Transverse colon (tissue), 4 donors: ENCODE measurements at regions not wholly inside any gene's neighbourhood (a gene's known extent, or its start where the extent isn't known, plus 50 kb on each side); places are given as distances from the start of the nearest gene placed in this dataset.

ENCODE experiments used
- DNase-seq: peaks from one replicate; pipeline ENCODE4 v3.0.0-alpha.2; 2019
- H3K27ac ChIP-seq, 4 donors: fragments of 200-600 bp; sonication (generic); 2 replicates each; pipeline ENCODE4 v1.5.1; 2016 to 2018; ENCODE audit warnings: inconsistent platforms in 4 of 4
- H3K27me3 ChIP-seq: fragments of 200-600 bp; sonication (generic); 2 replicates; pipeline ENCODE4 v1.5.1; 2017; ENCODE audit warnings: inconsistent platforms
- H3K36me3 ChIP-seq, 4 donors: fragments of 200-600 bp; sonication (generic); 2 replicates each; pipeline ENCODE4 v1.5.1; 2017 to 2019; ENCODE audit warnings: inconsistent platforms in 4 of 4
- H3K4me1 ChIP-seq, 4 donors: fragments of 200-600 bp; sonication (generic); 2 replicates each; pipeline ENCODE4 v1.5.1; 2017 to 2020; ENCODE audit warnings: inconsistent platforms in 4 of 4
- H3K4me3 ChIP-seq, 4 donors: fragments of 200-600 bp; sonication (generic); 1 replicate in 1 of 4; 2 replicates in 3 of 4; pipeline versions ENCODE4 v1.5.1 to v1.6.1; 2017 to 2019; ENCODE audit warnings: inconsistent platforms in 4 of 4
- H3K9me3 ChIP-seq, 2 donors: fragments of 200-600 bp; sonication (generic); 2 replicates each; pipeline ENCODE4 v1.5.1; 2017 to 2019; ENCODE audit warnings: inconsistent platforms in 2 of 2
- EP300 ChIP-seq: sonication (generic); formaldehyde crosslinking; IDR thresholded peaks from one replicate; pipeline ENCODE4 v1.6.1; 2017; ENCODE audit warnings: antibody characterized with exemption, low read depth
- POLR2A ChIP-seq: fragments of 450-650 bp; IDR thresholded peaks from one replicate; pipeline ENCODE4 v1.6.1; 2016; ENCODE audit warnings: antibody characterized with exemption, mild to moderate bottlenecking, moderate library complexity
- POLR2AphosphoS5 ChIP-seq, 3 donors: sonication (generic); formaldehyde crosslinking; IDR thresholded peaks; one replicate each; pipeline ENCODE4 v1.6.1; 2016; ENCODE audit warnings: antibody characterized with exemption in 3 of 3
- WGBS, 2 donors: methylation state at CpG; one replicate each; pipeline ENCODE4 v1.1.5; 2018; ENCODE audit warnings: low coverage in 1 of 2; 5-methylcytosine and 5-hydroxymethylcytosine counted together
- in situ Hi-C, 4 donors: fragments of 200-750 bp; cut with MboI; loops; one replicate each; pipeline versions ENCODE4 v1.15.0 to v1.15.1; 2017; ENCODE audit warnings: low sequenced_read_pairs in 3 of 4, low pct_ligation_motif_present in 1 of 4, low pct_unique_long_range_greater_than_20kb in 1 of 4
- intact Hi-C: fragments of 100-400 bp; cut with DNase I; formaldehyde crosslinking; loops from one replicate; pipeline ENCODE4 v1.15.1; 2023; ENCODE audit warnings: low total_unique reads
- TF ChIP-seq, protein P1 (sequence below), 5 experiments: fragments of 200-600 bp in 3 of 5; fragments of 450-650 bp in 2 of 5; sonication (generic) in 3 of 5; IDR thresholded peaks; 1 replicate in 2 of 5; 2 replicates in 3 of 5; pipeline ENCODE4 v1.5.1; 2016 to 2017; ENCODE audit warnings: antibody characterized with exemption in 5 of 5, inconsistent platforms in 3 of 5, mild to moderate bottlenecking in 2 of 5, moderate library complexity in 1 of 5

DNA sequence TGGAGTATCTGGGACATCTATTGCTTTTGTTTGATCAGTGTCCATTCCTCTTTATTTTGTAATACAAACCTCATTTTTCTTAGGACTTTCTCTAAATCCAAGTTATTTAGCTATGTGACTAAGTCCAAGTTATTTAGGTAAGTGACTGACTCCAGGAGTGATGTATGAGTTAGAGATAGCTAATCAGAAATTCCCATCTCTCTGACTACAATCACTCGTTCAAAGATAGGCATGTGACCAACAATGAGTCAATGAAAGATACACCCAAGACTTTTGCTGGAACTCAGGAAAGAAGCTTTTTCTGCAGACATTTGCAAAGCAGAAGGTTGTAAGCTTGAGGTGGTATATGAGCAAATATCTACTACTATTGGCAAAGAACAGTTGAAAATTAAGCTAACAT is 72.5 kb upstream of the KCNIP4 start:
- 45 to 88% methylated on average over 1 of the region's 1 CpG for WGBS, 2 donors
- H3K27ac ChIP-seq = no peak overlapping the region

GRCh38 chr4:22020129-22020528 is 71.6 kb upstream of the KCNIP4 start:
- H3K4me3 ChIP-seq = no peak overlapping the region
- H3K27me3 ChIP-seq = no peaks in the 10 kb centered on the region
- intact Hi-C loops (no loop called here), in situ Hi-C loops (no loop called here)
- TF ChIP-seq, protein P1, sequence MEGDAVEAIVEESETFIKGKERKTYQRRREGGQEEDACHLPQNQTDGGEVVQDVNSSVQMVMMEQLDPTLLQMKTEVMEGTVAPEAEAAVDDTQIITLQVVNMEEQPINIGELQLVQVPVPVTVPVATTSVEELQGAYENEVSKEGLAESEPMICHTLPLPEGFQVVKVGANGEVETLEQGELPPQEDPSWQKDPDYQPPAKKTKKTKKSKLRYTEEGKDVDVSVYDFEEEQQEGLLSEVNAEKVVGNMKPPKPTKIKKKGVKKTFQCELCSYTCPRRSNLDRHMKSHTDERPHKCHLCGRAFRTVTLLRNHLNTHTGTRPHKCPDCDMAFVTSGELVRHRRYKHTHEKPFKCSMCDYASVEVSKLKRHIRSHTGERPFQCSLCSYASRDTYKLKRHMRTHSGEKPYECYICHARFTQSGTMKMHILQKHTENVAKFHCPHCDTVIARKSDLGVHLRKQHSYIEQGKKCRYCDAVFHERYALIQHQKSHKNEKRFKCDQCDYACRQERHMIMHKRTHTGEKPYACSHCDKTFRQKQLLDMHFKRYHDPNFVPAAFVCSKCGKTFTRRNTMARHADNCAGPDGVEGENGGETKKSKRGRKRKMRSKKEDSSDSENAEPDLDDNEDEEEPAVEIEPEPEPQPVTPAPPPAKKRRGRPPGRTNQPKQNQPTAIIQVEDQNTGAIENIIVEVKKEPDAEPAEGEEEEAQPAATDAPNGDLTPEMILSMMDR (IDR thresholded peaks at IDR 0.05) = no peak
- TF ChIP-seq POLR2A (no peak), POLR2AphosphoS5 (IDR thresholded peaks at IDR 0.05) (no peak), EP300 (no peak)
- H3K27ac ChIP-seq = no peak overlapping the region
- no peaks in the 10 kb centered on the region for H3K4me1 ChIP-seq
- no peaks in the 10 kb centered on the region for H3K9me3 ChIP-seq
- H3K36me3 ChIP-seq = no peaks in the 10 kb centered on the region
- DNase-seq = no peak

More for the DNA sequence above, 72.5 kb upstream of the KCNIP4 start:
- DNase-seq = no peak
- H3K36me3 ChIP-seq = no peaks in the 10 kb centered on the region
- H3K4me1 ChIP-seq = no peaks in the 10 kb centered on the region
- H3K4me3 ChIP-seq = no peak overlapping the region
- no peaks in the 10 kb centered on the region for H3K9me3 ChIP-seq
- intact Hi-C loops = no loop called here
- in situ Hi-C loops = no loop called here
- TF ChIP-seq, protein P1 (IDR thresholded peaks at IDR 0.05) = no peak
- no peak for TF ChIP-seq POLR2A
- TF ChIP-seq POLR2AphosphoS5 (IDR thresholded peaks at IDR 0.05) = no peak
- no peak for TF ChIP-seq EP300
- H3K27me3 ChIP-seq = no peaks in the 10 kb centered on the region

DNA sequence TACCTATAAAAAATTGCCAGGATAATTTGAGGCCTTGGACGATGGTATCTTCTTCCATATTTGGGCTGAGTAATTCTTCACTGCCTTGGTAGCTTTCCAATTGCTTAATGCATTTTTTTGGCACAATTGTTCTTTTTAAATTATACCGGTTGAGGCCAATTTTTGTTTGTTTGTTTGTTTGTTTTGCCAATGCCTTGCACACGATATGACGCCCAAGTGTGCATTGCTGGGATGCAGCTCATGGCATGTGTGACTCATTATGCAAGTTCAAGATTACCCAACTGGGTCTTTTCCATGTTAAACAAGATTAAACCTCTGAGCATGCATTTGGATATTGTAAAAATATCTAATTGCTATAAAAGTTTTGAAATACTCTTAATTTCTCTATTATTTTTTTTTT is 71.1 kb upstream of the KCNIP4 start:
- Histone ChIP-seq H3K9me3 (no peaks in the 10 kb centered on the region), H3K27ac (no peak overlapping the region), H3K4me1 (no peaks in the 10 kb centered on the region), H3K27me3 (no peaks in the 10 kb centered on the region), H3K4me3 (no peak overlapping the region), H3K36me3 (no peaks in the 10 kb centered on the region)
- no peak for TF ChIP-seq POLR2AphosphoS5 (IDR thresholded peaks at IDR 0.05)
- TF ChIP-seq, protein P1 (IDR thresholded peaks at IDR 0.05) = no peak
- no peak for TF ChIP-seq POLR2A
- TF ChIP-seq EP300 = no peak
- intact Hi-C loops (no loop called here), in situ Hi-C loops (no loop called here)
- DNase-seq = no peak
- 51 to 57% methylated on average over 4 of the region's 4 CpGs for WGBS, 2 donors

- Histone ChIP-seq H3K27me3 (no peaks in the 10 kb centered on the region), H3K4me3 (no peak overlapping the region), H3K27ac (no peak overlapping the region), H3K36me3 (no peaks in the 10 kb centered on the region), H3K4me1 (no peaks in the 10 kb centered on the region), H3K9me3 (no peaks in the 10 kb centered on the region)
- intact Hi-C loops = no loop called here
- no peak for DNase-seq
- TF ChIP-seq POLR2AphosphoS5 (IDR thresholded peaks at IDR 0.05) (no peak), EP300 (no peak), POLR2A (no peak)
- TF ChIP-seq, protein P1 (IDR thresholded peaks at IDR 0.05) = no peak
- WGBS, 2 donors = 55 to 78% methylated on average over 3 of the region's 3 CpGs
- in situ Hi-C loops = no loop called here
Measured at GRCh38 chr4:22014222-22014741, 65.7 kb upstream of the KCNIP4 start.
